Right cardiac atrium (tissue), 5 donors: ENCODE measurements at regions not wholly inside any gene's neighbourhood (a gene's known extent, or its start where the extent isn't known, plus 50 kb on each side); places are given as distances from the start of the nearest gene placed in this dataset.
A peak's percentile ranks its signal among the peaks of the same experiment; 100 is the strongest.

Experiments used
- ATAC-seq, 2 donors: fragments of 200-7000 bp; cut with Tn5 transposase; one replicate each; pipeline versions ENCODE4 v1.8.0 to v1.9.1; 2020; ENCODE audit warnings: moderate library complexity in 2 of 2, mild to moderate bottlenecking in 1 of 2
- DNase-seq, 3 donors: peaks; one replicate each; pipeline ENCODE4 v3.0.0-alpha.2; 2020
- H3K27ac ChIP-seq: one replicate; pipeline ENCODE4 v1.5.1; 2013; ENCODE audit warnings: mild to moderate bottlenecking, low read length, control low read depth, moderate library complexity
- H3K27me3 ChIP-seq: one replicate; pipeline ENCODE4 v1.6.1; 2013; ENCODE audit not compliant: control insufficient read depth, insufficient read depth
- H3K4me1 ChIP-seq: one replicate; pipeline ENCODE4 v1.6.1; 2013; ENCODE audit warnings: low read length; ENCODE audit not compliant: control insufficient read depth, insufficient read depth
- H3K4me3 ChIP-seq: one replicate; pipeline ENCODE4 v1.5.1; 2013; ENCODE audit warnings: low read length, control low read depth
- H3K9me3 ChIP-seq: one replicate; pipeline ENCODE4 v1.6.1; 2013; ENCODE audit warnings: low read length; ENCODE audit not compliant: control insufficient read depth
- WGBS: extraction: QIAGEN DNeasy Blood & Tissue Kit; methylation state at CpG from one replicate; pipeline ENCODE4 v1.1.7; 2013; 5-methylcytosine and 5-hydroxymethylcytosine counted together
- intact Hi-C, 4 donors: fragments of 100-400 bp; cut with DNase I; formaldehyde crosslinking; loops; one replicate each; pipeline versions ENCODE4 v1.11.0 to v1.14.0; 2022 to 2023
- donor health status: healthy with polysubstance abuse.
- donor health status: DM: no; HTN: yes; CAD: no.
- donor health status: DM: no; HTN: no; CAD: no.
- donor health status: DM: no; HTN: yes; CAD: no; lungs with severe emphysema.
- donor health status: DM: yes; HTN: yes; CAD: no.

- intact Hi-C loops = no loop called here
- DNase-seq = no peak
- no peaks in the 10 kb centered on the region for H3K4me1 ChIP-seq
- H3K27ac ChIP-seq = no peak overlapping the region
- ATAC-seq = no peak
- WGBS = 47% methylated on average over 5 of the region's 5 CpGs
- H3K4me3 ChIP-seq = no peak overlapping the region
- no peaks in the 10 kb centered on the region for H3K27me3 ChIP-seq
- no peaks in the 10 kb centered on the region for H3K9me3 ChIP-seq
Measured at GRCh38 chr2:6069381-6069780, 377.2 kb downstream of the SOX11 start.

- H3K4me3 ChIP-seq = no peak overlapping the region
- DNase-seq (no peak), ATAC-seq (no peak)
- no peaks in the 10 kb centered on the region for H3K27me3 ChIP-seq
- H3K9me3 ChIP-seq = no peaks in the 10 kb centered on the region
- no peak overlapping the region for H3K27ac ChIP-seq
- no peaks in the 10 kb centered on the region for H3K4me1 ChIP-seq
- WGBS = 66% methylated on average over 4 of the region's 4 CpGs
- intact Hi-C loops = no loop called here
Measured at GRCh38 chr2:6071519-6071918, 379.3 kb downstream of the SOX11 start.

GRCh38 chr2:6072276-6072675 is 380.1 kb downstream of the SOX11 start:
- DNase-seq (no peak), ATAC-seq (no peak)
- intact Hi-C loops = no loop called here
- Histone ChIP-seq H3K27ac (no peak overlapping the region), H3K4me3 (no peak overlapping the region), H3K27me3 (no peaks in the 10 kb centered on the region), H3K4me1 (no peaks in the 10 kb centered on the region), H3K9me3 (no peaks in the 10 kb centered on the region)
- 55% methylated on average over 5 of the region's 5 CpGs for WGBS

- Histone ChIP-seq H3K27ac (no peak overlapping the region), H3K4me3 (no peak overlapping the region), H3K4me1 (no peaks in the 10 kb centered on the region), H3K9me3 (no peaks in the 10 kb centered on the region), H3K27me3 (no peaks in the 10 kb centered on the region)
- 63% methylated on average over 3 of the region's 3 CpGs for WGBS
- ATAC-seq = no peak
- DNase-seq = no peak
- intact Hi-C loops = no loop called here
Measured at GRCh38 chr2:6072768-6073167, 380.6 kb downstream of the SOX11 start.

- peak in 1 of 3 donors; percentile 50 for DNase-seq
- peak; percentile 13 to 19 for ATAC-seq
- Histone ChIP-seq H3K4me1 (no peaks in the 10 kb centered on the region), H3K4me3 (no peak overlapping the region), H3K27ac (no peak overlapping the region), H3K27me3 (no peaks in the 10 kb centered on the region), H3K9me3 (no peaks in the 10 kb centered on the region)
- intact Hi-C loops = no loop called here
- 41% methylated on average over 11 of the region's 11 CpGs for WGBS
Measured at GRCh38 chr2:6073191-6074088, 381.3 kb downstream of the SOX11 start.

- Histone ChIP-seq H3K27ac (no peak overlapping the region), H3K9me3 (no peaks in the 10 kb centered on the region), H3K4me3 (no peak overlapping the region), H3K4me1 (no peaks in the 10 kb centered on the region), H3K27me3 (no peaks in the 10 kb centered on the region)
- 69% methylated on average over 9 of the region's 9 CpGs for WGBS
- no peak for DNase-seq
- no peak for ATAC-seq
- intact Hi-C loops = no loop called here
Measured at GRCh38 chr2:6074089-6074643, 382.0 kb downstream of the SOX11 start.

GRCh38 chr2:6077585-6077984 is 385.4 kb downstream of the SOX11 start:
- no peaks in the 10 kb centered on the region for H3K9me3 ChIP-seq
- no peak overlapping the region for H3K4me3 ChIP-seq
- no peak for DNase-seq
- no peaks in the 10 kb centered on the region for H3K27me3 ChIP-seq
- no peak for ATAC-seq
- H3K4me1 ChIP-seq = no peaks in the 10 kb centered on the region
- intact Hi-C loops = no loop called here
- 30% methylated on average over 2 of the region's 2 CpGs for WGBS
- no peak overlapping the region for H3K27ac ChIP-seq

- intact Hi-C loops = no loop called here
- DNase-seq = no peak
- ATAC-seq = no peak
- H3K4me3 ChIP-seq = no peak overlapping the region
- no peaks in the 10 kb centered on the region for H3K9me3 ChIP-seq
- H3K27me3 ChIP-seq = no peaks in the 10 kb centered on the region
- H3K27ac ChIP-seq = no peak overlapping the region
- WGBS = 45% methylated on average over 3 of the region's 3 CpGs
- H3K4me1 ChIP-seq = no peaks in the 10 kb centered on the region
Measured at GRCh38 chr2:6078414-6078813, 386.2 kb downstream of the SOX11 start.

GRCh38 chr2:6079405-6079804 is 387.2 kb downstream of the SOX11 start:
- Histone ChIP-seq H3K4me3 (no peak overlapping the region), H3K4me1 (no peaks in the 10 kb centered on the region), H3K27me3 (no peaks in the 10 kb centered on the region), H3K9me3 (no peaks in the 10 kb centered on the region), H3K27ac (no peak overlapping the region)
- DNase-seq (no peak), ATAC-seq (no peak)
- intact Hi-C loops = no loop called here
- 46% methylated on average over 5 of the region's 5 CpGs for WGBS

GRCh38 chr2:6080932-6081753 is 389.0 kb downstream of the SOX11 start:
- ATAC-seq (peak; percentile 18 to 49), DNase-seq (peak in 2 of 3 donors; percentile 39 to 47)
- H3K4me1 ChIP-seq = no peaks in the 10 kb centered on the region
- H3K9me3 ChIP-seq = no peaks in the 10 kb centered on the region
- intact Hi-C loops = no loop called here
- H3K4me3 ChIP-seq = no peak overlapping the region
- H3K27me3 ChIP-seq = no peaks in the 10 kb centered on the region
- 51% methylated on average over 22 of the region's 22 CpGs for WGBS
- H3K27ac ChIP-seq = no peak overlapping the region
